GM21825 (cell line): ENCODE measurements at regions not wholly inside any gene's neighbourhood (a gene's known extent, or its start where the extent isn't known, plus 50 kb on each side); places are given as distances from the start of the nearest gene placed in this dataset.
"Not testable (repeated sequence)": the region's sequence is repeated elsewhere in the genome, so short reads cannot be mapped to it uniquely, and the experiment has no call there.

Experiments
- ATAC-seq: cut with Tn5 transposase; IDR thresholded peaks from one replicate; pipeline ENCODE4 v1.9.1; 2021; ENCODE audit warnings: mild to moderate bottlenecking, moderate library complexity; ENCODE audit not compliant: unreplicated experiment

DNA sequence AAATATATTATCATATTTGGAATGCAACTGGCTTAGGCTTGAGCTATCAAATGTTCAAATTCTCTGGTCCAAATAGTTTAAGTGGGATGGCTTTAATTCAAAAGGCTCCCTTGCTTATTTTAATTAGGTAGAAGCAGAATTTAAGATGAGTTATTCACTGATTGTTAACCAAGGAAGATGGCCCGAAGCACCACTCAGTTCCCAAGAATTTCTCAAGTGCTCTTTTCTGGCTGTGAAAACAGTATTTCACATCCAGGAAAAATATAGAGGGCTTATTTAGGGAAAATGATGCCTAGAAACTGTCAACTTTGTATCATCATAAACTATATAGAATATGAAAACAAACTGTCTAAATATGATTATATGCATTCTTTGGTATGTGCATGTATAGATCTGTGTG, 246.5 kb upstream of the SFRP2 start:
- ATAC-seq, result no peak

DNA sequence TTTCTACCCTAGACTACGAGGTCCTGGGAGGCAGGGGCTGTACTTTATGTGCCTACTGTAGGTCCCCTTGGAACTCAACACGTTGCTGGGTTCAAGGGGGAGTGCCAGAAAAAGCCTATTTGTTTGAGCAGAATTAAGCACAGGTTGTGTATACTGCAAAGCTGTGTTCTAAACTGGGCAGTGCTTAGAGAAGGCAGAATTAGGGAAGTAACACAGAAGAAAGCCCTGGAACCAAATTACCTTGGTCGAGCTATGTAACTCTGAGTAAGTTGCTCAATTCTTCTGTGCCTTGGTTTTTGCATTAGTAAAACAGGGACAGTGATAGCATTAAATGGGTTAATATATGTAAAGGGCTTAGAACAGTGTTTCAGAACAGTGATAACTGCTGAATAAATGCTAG, 245.0 kb upstream of the SFRP2 start:
- ATAC-seq, result no peak

DNA sequence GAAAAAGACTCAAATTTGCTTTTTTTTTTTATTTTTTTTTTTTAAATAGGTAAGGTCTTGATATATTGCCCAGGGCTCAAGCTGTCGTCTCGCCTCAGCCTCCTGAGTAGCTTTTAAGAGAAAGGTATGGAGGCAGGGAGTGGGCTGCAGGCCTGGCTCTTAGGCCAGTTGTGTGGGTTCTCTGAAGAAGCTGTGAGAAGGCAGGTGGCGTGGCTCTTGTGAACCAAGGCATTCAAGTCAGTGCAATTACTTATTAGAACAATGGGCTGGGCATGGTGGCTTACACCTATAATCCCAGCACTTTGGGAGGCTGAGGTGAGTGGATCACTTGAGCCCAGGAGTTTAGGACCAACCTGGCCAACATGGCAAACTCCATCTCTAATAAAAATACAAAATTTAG, 244.0 kb upstream of the SFRP2 start:
- no peak for ATAC-seq

DNA sequence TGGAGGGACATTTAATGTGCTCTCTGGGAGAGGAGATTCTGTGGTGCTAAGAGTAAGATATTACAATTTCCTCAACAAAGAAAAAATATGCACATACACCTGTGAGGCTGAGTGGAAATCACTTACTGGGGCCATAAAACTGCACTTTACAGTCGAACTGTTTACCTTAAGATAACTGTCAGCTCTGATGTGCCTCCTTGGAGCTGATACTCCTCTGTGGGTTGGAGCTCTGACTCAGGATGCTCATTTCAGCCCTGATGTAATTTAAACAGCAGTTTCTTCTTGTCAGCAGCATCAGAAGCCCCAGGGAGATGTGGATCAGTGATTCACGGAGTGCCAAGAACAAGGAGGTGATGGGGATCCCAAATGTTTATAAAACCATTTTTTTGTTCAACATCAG, 241.9 kb upstream of the SFRP2 start:
- ATAC-seq, result no peak

DNA sequence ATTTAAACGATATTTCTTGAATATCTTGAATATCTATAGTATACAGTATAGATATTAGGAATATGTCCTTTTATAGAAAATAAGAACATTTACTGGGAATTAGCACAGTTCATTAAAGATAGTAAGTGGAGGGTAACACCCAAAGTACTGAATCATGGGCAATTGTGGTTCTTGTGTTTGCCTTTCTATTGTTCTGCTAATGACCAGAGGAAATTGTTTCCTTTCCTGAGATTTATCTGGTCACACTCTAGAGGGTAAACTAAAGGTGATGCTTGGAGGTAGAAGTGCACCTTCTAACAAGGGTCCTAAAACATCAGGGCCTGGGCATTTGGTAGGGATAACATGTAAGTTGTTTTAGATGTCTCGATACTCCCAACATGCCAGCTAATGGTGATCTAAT, 241.3 kb upstream of the SFRP2 start:
- ATAC-seq, result no peak

DNA sequence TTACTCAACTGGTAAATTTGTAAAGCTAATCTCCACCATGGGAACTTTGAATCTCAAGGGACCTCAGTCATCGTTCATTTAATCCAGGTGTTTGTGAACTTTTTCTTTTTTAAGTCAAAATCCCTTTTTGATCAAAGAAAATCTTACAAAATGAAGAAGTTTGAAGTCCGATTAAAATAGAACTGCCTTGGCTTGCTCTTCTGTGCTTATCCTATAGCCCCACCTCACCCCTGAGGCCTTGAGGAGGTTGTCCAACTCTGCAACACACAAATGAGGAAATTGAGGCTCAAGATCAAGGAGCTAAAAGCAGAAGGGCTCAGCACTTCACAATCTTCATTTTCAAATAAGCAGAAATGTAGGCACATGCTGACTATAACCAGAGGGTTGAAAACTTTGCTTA, 240.3 kb upstream of the SFRP2 start:
- ATAC-seq, result no peak

- no peak for ATAC-seq
These were observed 236.2 kb upstream of the SFRP2 start for GRCh38 chr4:154025110-154025509.

- ATAC-seq, result no peak
These were observed 235.3 kb upstream of the SFRP2 start for GRCh38 chr4:154024097-154024694.

- not testable (repeated sequence) for ATAC-seq
These were observed 234.8 kb upstream of the SFRP2 start for GRCh38 chr4:154023671-154024070.

- no peak for ATAC-seq
These were observed 230.9 kb upstream of the SFRP2 start for GRCh38 chr4:154019811-154020210.

DNA sequence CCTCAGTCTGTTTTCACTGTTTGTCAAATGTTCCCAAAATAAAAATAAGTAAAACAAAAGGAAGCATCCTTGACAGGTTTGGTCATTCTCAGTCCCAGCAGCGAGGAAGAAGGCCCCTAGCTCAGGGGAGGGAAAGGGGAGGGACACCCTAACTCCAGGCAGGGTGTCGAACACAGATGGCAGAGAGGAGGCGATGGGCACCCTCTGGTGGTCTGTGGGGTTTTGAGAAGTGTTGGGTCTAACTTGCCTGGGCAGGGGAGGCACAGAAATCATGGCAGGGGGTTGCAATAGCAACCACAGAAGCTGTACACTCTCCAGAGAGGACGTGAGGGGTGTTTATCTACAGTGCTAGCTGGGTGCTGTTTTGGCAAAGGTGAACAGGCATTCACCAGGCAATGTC, 229.8 kb upstream of the SFRP2 start:
- ATAC-seq, result no peak

- ATAC-seq, result no peak
These were observed 226.7 kb upstream of the SFRP2 start for GRCh38 chr4:154015578-154015977.

DNA sequence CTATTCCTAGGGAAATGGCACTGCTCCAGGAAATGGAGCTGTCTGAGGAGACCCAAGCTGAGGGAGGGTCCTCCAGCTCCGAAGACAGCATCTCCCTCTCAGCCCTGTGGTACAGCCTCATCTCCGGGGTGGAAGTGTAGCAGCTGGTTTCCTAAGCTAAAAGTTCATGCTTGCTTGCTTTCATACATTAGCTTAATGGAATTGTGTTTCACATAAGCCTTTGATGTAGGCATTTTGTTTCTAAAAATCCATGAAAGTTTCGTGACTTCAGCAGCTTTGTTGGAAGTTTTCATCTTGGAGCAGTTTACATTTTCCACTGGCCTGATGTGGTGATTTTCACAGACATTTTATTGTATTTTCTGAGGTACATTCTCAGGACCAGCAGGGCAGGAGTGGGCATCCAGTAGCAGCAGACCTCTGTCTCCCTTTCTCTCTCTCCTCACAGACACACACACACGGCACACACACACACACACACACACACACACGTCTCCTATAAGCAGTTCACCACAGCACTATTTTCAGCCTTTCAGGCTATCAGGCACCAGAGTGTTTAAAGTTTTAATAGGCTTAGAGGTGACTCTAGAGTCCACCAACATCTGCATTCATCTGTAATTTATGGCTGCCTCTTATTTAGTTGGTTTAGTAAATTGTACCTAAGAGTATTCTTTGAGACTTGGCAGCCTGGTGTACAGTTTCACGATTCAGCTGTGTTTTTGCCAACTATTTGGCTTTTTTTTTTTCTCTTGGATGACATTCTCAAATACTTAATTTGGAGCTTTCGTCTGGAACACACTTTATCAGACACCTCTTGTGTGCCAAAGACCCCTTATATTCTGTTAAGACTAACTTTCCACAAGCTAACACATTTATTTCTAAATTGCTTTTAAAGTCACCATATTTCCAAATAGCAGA, 225.8 kb upstream of the SFRP2 start:
- no peak for ATAC-seq

DNA sequence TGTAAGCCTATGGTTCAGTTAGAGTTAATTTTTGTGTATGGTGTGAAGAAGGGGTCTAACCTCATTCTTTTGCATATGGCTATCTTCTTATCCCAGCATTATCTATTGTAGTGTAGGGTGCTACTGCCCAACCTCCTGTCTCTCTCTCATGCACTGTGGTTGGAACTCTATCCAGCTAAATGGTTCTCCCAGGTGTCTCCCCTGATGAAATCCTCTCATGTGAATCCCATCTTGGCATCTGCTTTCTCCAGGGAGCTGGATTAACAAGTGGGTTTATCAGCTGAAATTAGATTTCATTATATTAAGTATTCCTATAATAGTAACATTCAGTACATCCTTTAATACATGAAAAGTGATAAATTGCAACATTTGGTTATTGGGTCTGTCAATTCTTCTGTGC, 224.7 kb upstream of the SFRP2 start:
- ATAC-seq, result no peak

- ATAC-seq, result no peak
These were observed 221.5 kb upstream of the SFRP2 start for GRCh38 chr4:154010371-154010770.

- ATAC-seq, result no peak
These were observed 220.9 kb upstream of the SFRP2 start for GRCh38 chr4:154009788-154010187.

DNA sequence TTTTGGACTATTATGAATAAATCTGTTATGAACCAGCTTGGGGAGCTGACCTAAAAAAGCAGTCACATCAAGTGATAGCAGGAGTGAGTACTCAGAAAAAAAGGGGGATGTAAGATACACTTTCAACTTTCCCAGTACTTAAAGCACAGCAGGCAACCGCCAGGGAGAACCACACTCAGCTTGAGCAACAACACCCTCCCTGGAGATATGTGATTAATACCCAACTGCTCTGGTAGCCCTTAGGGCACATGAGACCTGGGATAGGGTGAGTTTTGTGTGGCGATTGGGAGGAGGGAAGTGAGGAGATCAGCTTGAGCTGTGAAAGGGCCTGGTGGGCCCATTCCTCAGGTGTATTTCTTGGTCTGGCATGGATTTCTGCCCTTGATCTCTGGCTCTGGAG, 220.3 kb upstream of the SFRP2 start:
- no peak for ATAC-seq

- ATAC-seq, result no peak
These were observed 216.3 kb upstream of the SFRP2 start for GRCh38 chr4:154005171-154005520.

DNA sequence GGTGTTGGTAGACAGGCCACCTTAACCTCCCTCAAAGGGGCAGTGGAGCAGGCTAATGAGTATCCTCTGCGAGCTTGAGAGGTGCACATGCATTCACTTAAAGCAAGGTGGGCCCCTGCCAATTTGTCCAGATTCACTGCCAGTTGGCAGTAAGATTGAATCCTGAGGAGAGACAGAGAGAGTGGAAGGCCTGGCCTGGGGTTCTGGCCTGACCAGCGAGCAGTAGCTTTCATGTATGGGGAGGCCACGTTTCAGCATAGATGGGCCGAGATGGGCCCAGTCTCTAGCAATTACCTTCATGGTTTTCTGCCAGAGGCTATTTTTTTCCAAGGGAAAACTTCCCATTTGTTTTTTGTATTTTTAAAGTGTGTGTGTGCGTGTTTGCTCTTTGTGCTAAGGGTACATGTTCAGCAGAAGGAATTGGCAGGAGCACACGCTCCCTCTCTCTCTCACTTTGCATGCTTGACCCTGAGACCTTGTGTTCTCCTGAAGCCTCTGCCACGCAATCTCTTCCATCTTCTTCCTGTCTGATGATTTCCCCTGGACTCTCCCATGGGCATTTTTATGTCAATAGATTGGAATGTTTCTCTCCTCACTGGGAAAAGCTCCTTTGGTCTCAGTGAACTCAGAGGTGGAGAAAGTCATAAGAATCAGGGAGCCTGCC, 215.8 kb upstream of the SFRP2 start:
- no peak for ATAC-seq

GRCh38 chr4:154004016-154004415, 215.1 kb upstream of the SFRP2 start:
- no peak for ATAC-seq

- ATAC-seq, result no peak
These were observed 214.5 kb upstream of the SFRP2 start for GRCh38 chr4:154003378-154003777.

GRCh38 chr4:154001193-154001592, 212.3 kb upstream of the SFRP2 start:
- ATAC-seq, result no peak
